ENCODE measurements at regions not wholly inside any gene's neighbourhood (a gene's known extent, or its start where the extent isn't known, plus 50 kb on each side); places are given as distances from the start of the nearest gene placed in this dataset.

- no peak for DNase-seq (ENCODE audit: low read depth)
Measured at GRCh38 chr4:177696438-177696966, 254.3 kb upstream of the AGA start.

- no peak for DNase-seq (ENCODE audit: low read depth)
Measured at GRCh38 chr4:177699365-177700213, 257.4 kb upstream of the AGA start.

- DNase-seq (ENCODE audit: low read depth) = no peak
Measured at GRCh38 chr4:177706916-177707315, 264.7 kb upstream of the AGA start.

GRCh38 chr4:177713454-177713853, 271.2 kb upstream of the AGA start:
- no peak for DNase-seq (ENCODE audit: low read depth)

GRCh38 chr4:177717407-177717806, 275.2 kb upstream of the AGA start:
- no peak for DNase-seq (ENCODE audit: low read depth)

DNA sequence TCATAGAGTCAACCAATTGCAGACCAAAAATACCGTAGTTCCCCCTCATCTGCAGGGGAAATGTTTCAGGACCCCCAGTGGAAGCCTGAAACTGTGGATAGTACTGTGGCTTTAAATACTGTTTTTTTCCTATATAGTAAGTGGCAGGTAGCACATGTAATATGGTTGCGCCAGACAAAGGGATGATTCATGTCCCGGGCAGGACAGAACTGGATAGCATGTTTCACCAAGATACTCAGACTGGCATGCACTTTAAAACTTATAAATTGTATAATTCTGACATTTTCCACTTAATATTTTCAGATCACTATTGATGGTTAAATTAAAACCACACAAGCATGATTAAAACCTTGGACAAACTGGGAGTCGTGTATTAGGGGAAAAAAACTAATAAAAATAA, 276.3 kb upstream of the AGA start:
- DNase-seq (ENCODE audit: low read depth) = no peak

DNA sequence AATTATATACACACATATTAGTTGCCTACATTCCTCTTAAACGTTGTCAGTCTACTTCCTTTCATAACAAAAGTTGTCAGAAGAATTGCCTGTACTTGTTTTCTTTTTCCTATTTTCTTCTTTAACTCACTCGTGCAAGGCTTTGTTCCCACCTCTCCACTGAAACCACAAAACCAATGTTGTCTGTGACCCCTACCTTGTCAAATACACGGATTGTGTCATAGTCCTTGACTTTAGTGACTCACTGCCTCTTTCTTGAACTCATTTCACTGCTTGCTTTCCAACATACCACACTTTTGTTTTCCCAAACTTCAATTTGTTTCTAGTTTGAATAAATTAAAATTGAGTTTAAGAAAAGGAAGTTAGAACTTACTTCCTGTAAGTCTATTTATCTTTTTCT, 283.9 kb upstream of the AGA start:
- no peak for DNase-seq (ENCODE audit: low read depth)

DNA sequence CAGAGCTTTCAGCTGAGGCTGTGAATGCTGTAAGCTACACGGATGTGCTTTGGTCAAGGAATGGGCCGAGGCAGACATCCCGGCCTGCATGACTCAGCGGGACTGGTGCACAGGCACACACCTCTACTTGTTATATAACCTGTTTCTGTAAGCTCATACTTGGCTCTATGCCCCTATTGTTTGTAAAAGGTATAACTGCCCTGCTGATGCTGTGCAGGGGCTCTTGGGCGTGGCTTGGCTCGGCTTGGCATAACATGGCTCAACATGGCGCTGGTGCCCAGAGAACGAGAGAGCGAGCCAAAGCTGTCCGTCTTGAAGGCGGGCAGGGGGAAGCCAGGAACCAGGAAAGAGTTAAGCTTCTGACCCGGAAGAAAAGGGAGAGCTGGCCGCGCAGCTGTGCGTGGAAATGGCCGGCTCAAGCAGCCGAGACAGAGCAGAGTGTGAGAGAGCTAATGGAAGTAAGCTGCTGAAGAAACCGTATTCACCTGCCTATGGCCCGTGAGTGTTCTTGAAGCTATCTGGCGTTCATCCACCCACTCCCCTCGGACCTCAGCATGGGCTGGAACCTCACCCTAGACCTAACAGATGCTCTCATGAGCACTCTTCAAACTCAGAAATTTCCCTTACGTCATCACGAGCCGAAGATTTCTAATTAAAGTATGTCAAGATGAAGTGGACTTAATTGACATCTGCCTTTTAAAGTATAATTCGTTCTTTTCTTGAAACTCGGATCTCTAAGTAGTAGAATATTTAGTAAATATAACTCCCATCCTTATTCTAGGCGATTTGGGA, 286.3 kb upstream of the AGA start:
- DNase-seq (ENCODE audit: low read depth) = no peak

DNA sequence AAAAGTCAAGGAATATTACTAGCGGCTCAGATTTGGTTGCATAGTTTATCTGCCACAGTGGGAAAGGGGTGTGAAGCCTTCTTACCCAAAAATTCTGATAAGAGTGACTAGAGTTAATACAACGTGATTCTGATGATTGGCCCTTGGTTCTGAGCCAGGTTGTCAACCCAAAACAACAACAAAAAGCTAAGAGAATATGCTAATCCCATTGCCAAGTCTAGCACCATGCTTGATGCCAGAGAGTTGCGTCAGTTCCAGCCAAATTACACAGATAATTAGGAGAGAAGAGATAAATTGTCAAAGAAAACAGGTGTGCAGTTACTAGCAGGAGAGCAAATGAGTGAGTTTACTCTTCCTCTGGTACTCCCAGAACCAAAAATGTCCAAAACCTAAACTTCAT, 287.4 kb upstream of the AGA start:
- no peak for DNase-seq (ENCODE audit: low read depth)

GRCh38 chr4:177737387-177737940, 295.2 kb upstream of the AGA start:
- DNase-seq (ENCODE audit: low read depth) = no peak

- no peak for DNase-seq (ENCODE audit: low read depth)
Measured at GRCh38 chr4:177740563-177740962, 298.3 kb upstream of the AGA start.

GRCh38 chr4:177759729-177760128, 317.5 kb upstream of the AGA start:
- DNase-seq (ENCODE audit: low read depth) = no peak

DNA sequence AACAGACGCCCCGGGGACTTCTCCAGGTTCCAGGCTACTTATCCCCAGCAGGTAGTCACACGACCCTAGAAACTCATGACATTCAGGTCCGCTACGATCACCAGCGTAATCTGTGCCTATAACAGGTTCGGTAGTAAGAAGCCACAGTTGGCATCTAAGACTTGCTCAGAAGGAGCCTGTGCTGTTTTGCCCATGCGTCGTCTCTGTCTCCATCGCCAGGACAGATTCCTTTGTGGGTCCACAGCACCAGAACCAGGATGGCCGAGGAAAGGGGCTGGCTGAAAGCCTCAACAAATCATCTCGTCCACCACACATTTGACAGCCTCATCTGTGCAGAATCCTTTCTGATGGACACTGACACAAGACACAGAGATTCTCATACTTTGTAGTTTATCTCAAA, 319.5 kb upstream of the AGA start:
- no peak for DNase-seq (ENCODE audit: low read depth)

GRCh38 chr4:177769155-177769554, 326.9 kb upstream of the AGA start:
- DNase-seq (ENCODE audit: low read depth) = no peak

DNA sequence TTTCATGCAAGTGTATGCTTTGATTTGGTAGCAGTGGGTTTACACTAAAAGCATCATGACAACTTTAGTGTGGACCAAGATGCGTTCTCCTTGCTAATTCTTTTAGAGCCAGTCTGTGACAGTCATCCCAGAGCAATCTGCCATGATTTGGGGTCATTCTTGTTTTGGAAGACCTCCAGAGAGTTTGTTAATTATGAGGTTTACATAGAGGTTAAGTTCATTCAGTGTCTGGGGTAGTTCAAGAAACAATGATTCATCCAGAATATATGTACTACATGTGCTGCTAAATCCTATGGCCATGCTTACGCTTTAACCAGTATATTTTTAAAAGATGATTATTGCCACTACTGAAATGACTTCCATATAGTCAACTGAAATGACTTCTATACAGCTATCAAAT, 328.5 kb upstream of the AGA start:
- DNase-seq (ENCODE audit: low read depth) = no peak

DNA sequence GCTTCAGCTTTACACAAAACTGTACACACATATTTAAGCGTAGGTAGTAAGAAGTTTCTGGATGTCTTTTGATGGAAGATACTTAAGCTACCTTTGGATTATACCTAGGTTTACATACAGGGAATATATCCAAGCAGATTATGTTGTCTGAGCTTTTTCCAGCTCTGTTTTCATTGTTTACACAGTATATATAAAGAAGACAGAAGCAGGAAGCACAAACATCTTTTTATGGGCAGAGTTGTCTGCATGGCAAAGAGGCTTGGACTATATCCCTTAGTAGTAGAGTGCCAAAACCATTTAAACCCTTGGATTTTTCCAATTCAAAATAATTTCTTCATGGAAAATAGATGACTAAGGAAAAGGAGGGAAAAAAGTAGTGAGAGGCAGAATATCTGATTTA, 329.4 kb upstream of the AGA start:
- DNase-seq (ENCODE audit: low read depth) = no peak

DNA sequence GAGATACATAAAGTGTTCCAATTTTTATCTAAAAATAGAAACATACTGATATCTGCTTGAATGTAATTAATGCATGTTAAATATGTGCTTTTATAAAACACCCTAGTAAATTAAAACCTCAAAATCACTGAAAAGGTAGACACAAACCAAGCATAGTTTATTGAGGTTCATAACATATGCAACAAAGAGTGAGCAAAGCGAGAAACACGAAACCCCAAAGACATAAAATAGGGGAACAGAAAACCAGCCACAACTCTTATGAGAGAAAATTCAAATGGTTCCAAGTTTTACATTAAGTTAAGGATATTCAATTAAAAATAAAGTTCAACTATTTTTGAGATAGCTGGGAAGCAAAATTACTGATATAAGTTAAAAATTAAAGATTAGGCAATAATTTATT, 336.4 kb upstream of the AGA start:
- no peak for DNase-seq (ENCODE audit: low read depth)

DNA sequence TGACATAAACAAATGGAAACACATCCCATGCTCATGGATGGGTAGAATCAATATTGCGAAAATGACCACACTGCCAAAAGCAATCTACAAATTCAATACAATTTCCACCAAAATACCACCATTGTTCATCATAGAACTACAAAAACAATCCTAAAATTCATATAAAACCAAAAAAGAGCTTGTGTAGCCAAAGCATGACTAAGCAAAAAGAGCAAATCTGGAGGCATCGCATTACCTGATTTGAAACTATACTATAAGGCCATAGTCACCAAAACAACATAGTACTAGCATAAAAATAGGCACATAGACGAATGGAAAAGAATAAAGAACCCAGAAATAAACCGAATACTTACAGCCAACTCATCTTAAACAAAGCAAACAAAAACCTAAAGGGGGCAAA, 342.8 kb upstream of the AGA start:
- no peak for DNase-seq (ENCODE audit: low read depth)

GRCh38 chr4:177789610-177790009, 347.4 kb upstream of the AGA start:
- DNase-seq (ENCODE audit: low read depth) = no peak

GRCh38 chr4:177791188-177791587, 349.0 kb upstream of the AGA start:
- no peak for DNase-seq (ENCODE audit: low read depth)

GRCh38 chr4:177796841-177797240, 354.6 kb upstream of the AGA start:
- DNase-seq (ENCODE audit: low read depth) = no peak

- DNase-seq (ENCODE audit: low read depth) = no peak
Measured at GRCh38 chr4:177798161-177798560, 355.9 kb upstream of the AGA start.

DNA sequence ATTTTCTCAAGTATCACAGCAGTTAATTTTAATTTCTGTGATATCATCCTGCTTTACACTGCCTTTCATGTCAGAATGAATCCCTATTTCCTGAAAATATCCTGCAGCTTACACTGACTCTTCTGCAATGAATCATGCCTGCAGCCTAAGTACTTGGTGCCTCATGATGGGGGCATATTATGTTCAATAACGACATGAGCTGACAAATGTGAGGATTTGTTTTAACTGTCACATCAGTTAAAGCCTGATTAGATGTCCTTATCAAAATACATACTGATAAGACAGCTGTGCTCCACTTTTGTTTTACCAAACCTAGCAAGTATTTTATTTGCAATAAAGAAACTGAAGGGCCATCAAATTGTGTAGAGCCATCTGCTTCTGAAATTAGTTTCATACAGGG, 359.9 kb upstream of the AGA start:
- no peak for DNase-seq (ENCODE audit: low read depth)
